HepG2 (cell line): ENCODE measurements at regions not wholly inside any gene's neighbourhood (a gene's known extent, or its start where the extent isn't known, plus 50 kb on each side); places are given as distances from the start of the nearest gene placed in this dataset.

Source experiments
- ATAC-seq: fragments of 200-7000 bp; cut with Tn5 transposase; 3 replicates; pipeline ENCODE4 v1.9.1; 2020; ENCODE audit warnings: mild to moderate bottlenecking, moderate library complexity
- BruUV-seq: library from RNA; stranded (reverse); fragments of 400-500 nt; replicated peaks from 2 replicates; lab custom pipeline; 2021; lab: Mats Ljungman, UMichigan
- CTCF ChIA-PET: fragments of 300-600 bp; formaldehyde crosslinking; extraction: SDS; loops from one replicate; lab custom pipeline; 2021; ENCODE audit warnings: low total read pairs, inconsistent platforms, low intra/inter-chr PET ratio; lab: Yijun Ruan, JAX
- POLR2A ChIA-PET: fragments of 350-600 bp; sonication (Branson Sonifier 250); formaldehyde crosslinking; loops from one replicate; lab custom pipeline; 2020; ENCODE audit warnings: antibody characterized with exemption, inconsistent platforms; lab: Yijun Ruan, JAX
- DNase-seq: peaks from one replicate; pipeline ENCODE4 v3.0.0-alpha.2; 2015; ENCODE audit warnings: low spot score
- FAIRE-seq: peaks from 3 replicates; lab custom pipeline; 2011; peaks lifted over from hg19 to GRCh38; lab: Jason Lieb, UNC
- H2AFZ ChIP-seq: one replicate; pipeline ENCODE4 v1.6.1; 2011; ENCODE audit warnings: low read length, inconsistent platforms
- H3K27ac ChIP-seq: fragments of 300-600 bp; 3 replicates; pipeline ENCODE4 v1.8.0; 2011; ENCODE audit warnings: mixed run types, mild to moderate bottlenecking, mixed read lengths, low read length, inconsistent platforms; ENCODE audit not compliant: insufficient read depth; ENCODE audit errors: extremely low read length
- H3K27me3 ChIP-seq, 2 experiments: fragments of 200-600 bp in 1 of 2; 2 replicates in 1 of 2; 3 replicates in 1 of 2; pipeline versions ENCODE4 v1.6.0 to v1.8.0; 2011; ENCODE audit warnings: low read length in 2 of 2, mild to moderate bottlenecking in 2 of 2, moderate library complexity in 2 of 2, inconsistent platforms in 1 of 2; ENCODE audit not compliant: insufficient read depth in 2 of 2, control insufficient read depth in 1 of 2
- H3K36me3 ChIP-seq, 2 experiments: fragments of 200-600 bp in 1 of 2; replicated peaks in 1 of 2; 2 replicates in 1 of 2; 3 replicates in 1 of 2; pipeline versions ENCODE4 v1.5.1 to v1.8.0; 2011; ENCODE audit warnings: low read length in 2 of 2, inconsistent platforms in 1 of 2; ENCODE audit not compliant: insufficient read depth in 2 of 2, control insufficient read depth in 1 of 2
- H3K4me1 ChIP-seq: 2 replicates; pipeline ENCODE4 v1.5.1; 2012; ENCODE audit warnings: low read length, inconsistent platforms; ENCODE audit not compliant: insufficient read depth
- H3K4me2 ChIP-seq: 2 replicates; pipeline ENCODE4 v1.6.0; 2011; ENCODE audit warnings: low read depth, low read length, inconsistent platforms
- H3K4me3 ChIP-seq, 3 experiments: fragments of 200-600 bp in 1 of 3; sonication (generic), shearing (Covaris generic) in 1 of 3; replicated peaks in 1 of 3; 2 replicates each; pipeline ENCODE4 v1.5.1; 2011 to 2016; ENCODE audit warnings: low read length in 3 of 3, inconsistent platforms in 2 of 3, low read depth in 2 of 3, mild to moderate bottlenecking in 2 of 3, control low read depth in 1 of 3, mixed read lengths in 1 of 3; ENCODE audit not compliant: insufficient read depth in 1 of 3
- H3K79me2 ChIP-seq: one replicate; pipeline ENCODE4 v1.6.1; 2011; ENCODE audit warnings: low read length, inconsistent platforms; ENCODE audit not compliant: insufficient read depth
- H3K9ac ChIP-seq: 2 replicates; pipeline ENCODE4 v1.6.0; 2011; ENCODE audit warnings: mild to moderate bottlenecking, low read depth, low read length, inconsistent platforms; ENCODE audit not compliant: insufficient read depth
- H3K9me3 ChIP-seq: 2 replicates; pipeline ENCODE4 v1.5.1; 2012; ENCODE audit warnings: mild to moderate bottlenecking, low read length
- H4K20me1 ChIP-seq: 2 replicates; pipeline ENCODE4 v1.6.0; 2011; ENCODE audit warnings: inconsistent platforms, mild to moderate bottlenecking, low read length, moderate library complexity; ENCODE audit not compliant: insufficient read depth
- ERF ChIP-seq: IDR thresholded peaks from 2 replicates; pipeline ENCODE4 v1.6.1; 2018; ENCODE audit warnings: missing biosample characterization, missing genetic modification reagents
- FOXC1 ChIP-seq: sonication (generic); formaldehyde crosslinking; IDR thresholded peaks from 2 replicates; pipeline ENCODE4 v1.8.0; 2022; ENCODE audit warnings: mild to moderate bottlenecking, missing genetic modification reagents, borderline replicate concordance
- IRX3 ChIP-seq: sonication (generic); formaldehyde crosslinking; IDR thresholded peaks from 2 replicates; pipeline ENCODE4 v1.8.1; 2023; ENCODE audit warnings: mild to moderate bottlenecking, low read depth, missing genetic modification reagents, borderline replicate concordance
- JUND ChIP-seq: sonication (generic); formaldehyde crosslinking; IDR thresholded peaks from 2 replicates; pipeline ENCODE4 v1.8.0; 2022; ENCODE audit warnings: mild to moderate bottlenecking, missing genetic modification reagents
- KMT2A ChIP-seq: sonication (generic); formaldehyde crosslinking; IDR thresholded peaks from 2 replicates; pipeline ENCODE4 v1.4.0; 2020; ENCODE audit warnings: missing genetic modification reagents
- PAWR ChIP-seq: sonication (generic); formaldehyde crosslinking; IDR thresholded peaks from 2 replicates; pipeline ENCODE4 v1.4.0; 2020; ENCODE audit warnings: missing genetic modification reagents, mild to moderate bottlenecking, borderline replicate concordance
- PHF20 ChIP-seq: sonication (generic); formaldehyde crosslinking; IDR thresholded peaks from 2 replicates; pipeline ENCODE4 v1.5.0; 2020; ENCODE audit warnings: mild to moderate bottlenecking, missing genetic modification reagents
- REPIN1 ChIP-seq: sonication (generic); formaldehyde crosslinking; IDR thresholded peaks from 2 replicates; pipeline ENCODE4 v1.8.0; 2022; ENCODE audit warnings: missing genetic modification reagents, low read depth, mild to moderate bottlenecking, borderline replicate concordance
- ZNF546 ChIP-seq: sonication (generic); formaldehyde crosslinking; conservative IDR thresholded peaks from 2 replicates; pipeline ENCODE4 v1.8.1; 2023; ENCODE audit warnings: mild to moderate bottlenecking, missing genetic modification reagents
- ZNF598 ChIP-seq: sonication (generic); formaldehyde crosslinking; IDR thresholded peaks from 2 replicates; pipeline ENCODE4 v1.5.1; 2020; ENCODE audit warnings: mild to moderate bottlenecking, missing genetic modification reagents, borderline replicate concordance
- ZNF629 ChIP-seq: sonication (generic); formaldehyde crosslinking; conservative IDR thresholded peaks from 2 replicates; pipeline ENCODE4 v1.5.0; 2020; ENCODE audit warnings: missing genetic modification reagents
- ZNF687 ChIP-seq: sonication (generic); formaldehyde crosslinking; IDR thresholded peaks from 2 replicates; pipeline ENCODE4 v1.5.1; 2020; ENCODE audit warnings: mild to moderate bottlenecking, missing genetic modification reagents, moderate library complexity
- ZNF761 ChIP-seq: sonication (generic); formaldehyde crosslinking; conservative IDR thresholded peaks from 2 replicates; pipeline ENCODE4 v1.4.0; 2020; ENCODE audit warnings: mild to moderate bottlenecking, missing genetic modification reagents
- WGBS: methylation state at CpG from one replicate; pipeline ENCODE4 v1.1.6; 2017; ENCODE audit warnings: low lambda C conversion rate; 5-methylcytosine and 5-hydroxymethylcytosine counted together
- in situ Hi-C: cut with HindIII; loops from 2 replicates; pipeline ENCODE4 v1.10.0; 2017; ENCODE audit warnings: low pct_unique_long_range_greater_than_20kb; ENCODE audit not compliant: extremely low pct_ligation_motif_present
- intact Hi-C: fragments of 100-400 bp; cut with micrococcal nuclease; formaldehyde crosslinking; loops from one replicate; pipeline ENCODE4 v1.10.0; 2022; ENCODE audit not compliant: unreplicated experiment
- TF ChIP-seq, protein P1 (sequence below): IDR thresholded peaks from 2 replicates; pipeline ENCODE4 v1.6.1; 2012; ENCODE audit warnings: low read length, improper control_type of control experiment

DNA sequence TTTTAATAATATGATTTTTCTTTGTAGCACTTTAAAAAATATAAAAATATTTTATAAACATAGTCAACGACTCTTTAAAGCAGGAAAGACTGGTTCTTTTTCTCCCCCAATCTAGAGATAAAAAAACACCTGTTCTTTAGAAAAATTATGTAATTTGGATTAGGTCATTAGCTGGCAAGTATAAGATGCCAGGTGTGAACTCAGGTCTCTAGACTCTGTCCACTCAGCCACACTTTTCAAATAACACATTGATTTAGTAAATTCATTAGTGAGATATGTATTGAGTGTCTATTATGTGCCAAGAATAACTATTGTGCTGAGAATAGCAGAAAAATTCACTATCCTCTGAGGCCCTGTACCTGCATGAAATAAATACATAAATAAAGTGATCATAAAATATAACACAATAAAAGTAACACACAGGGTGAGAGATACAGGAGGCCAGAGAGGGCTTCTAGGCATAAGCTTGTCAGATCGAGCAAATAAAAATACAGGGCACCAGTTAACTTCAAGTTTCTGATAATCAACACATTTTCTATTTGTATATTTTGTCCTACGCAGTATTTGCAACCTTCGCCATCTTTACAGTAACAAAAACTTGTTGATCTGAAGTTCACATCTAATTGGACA lies 867.1 kb upstream of the GBE1 start:
- no peak overlapping the region for H3K9ac ChIP-seq
- no peaks in the 10 kb centered on the region for H3K36me3 ChIP-seq
- intact Hi-C loops (no loop called here), in situ Hi-C loops (no loop called here)
- H3K79me2 ChIP-seq = no peaks in the 10 kb centered on the region
- H3K4me2 ChIP-seq = no peak overlapping the region
- FAIRE-seq (no peak), ATAC-seq (no peak), DNase-seq (no peak)
- no peak overlapping the region for H3K27ac ChIP-seq
- TF ChIP-seq ZNF687 (no peak), KMT2A (CRISPR knock-in tag) (no peak), ERF (no peak), PAWR (CRISPR knock-in tag) (no peak), JUND (CRISPR knock-in tag) (no peak), ZNF546 (CRISPR knock-in tag) (no peak), ZNF761 (CRISPR knock-in tag) (no peak), PHF20 (CRISPR knock-in tag) (no peak), IRX3 (CRISPR knock-in tag) (no peak), ZNF629 (CRISPR knock-in tag) (no peak), FOXC1 (no peak), ZNF598 (CRISPR knock-in tag) (no peak), REPIN1 (CRISPR knock-in tag) (no peak)
- TF ChIP-seq, protein P1, sequence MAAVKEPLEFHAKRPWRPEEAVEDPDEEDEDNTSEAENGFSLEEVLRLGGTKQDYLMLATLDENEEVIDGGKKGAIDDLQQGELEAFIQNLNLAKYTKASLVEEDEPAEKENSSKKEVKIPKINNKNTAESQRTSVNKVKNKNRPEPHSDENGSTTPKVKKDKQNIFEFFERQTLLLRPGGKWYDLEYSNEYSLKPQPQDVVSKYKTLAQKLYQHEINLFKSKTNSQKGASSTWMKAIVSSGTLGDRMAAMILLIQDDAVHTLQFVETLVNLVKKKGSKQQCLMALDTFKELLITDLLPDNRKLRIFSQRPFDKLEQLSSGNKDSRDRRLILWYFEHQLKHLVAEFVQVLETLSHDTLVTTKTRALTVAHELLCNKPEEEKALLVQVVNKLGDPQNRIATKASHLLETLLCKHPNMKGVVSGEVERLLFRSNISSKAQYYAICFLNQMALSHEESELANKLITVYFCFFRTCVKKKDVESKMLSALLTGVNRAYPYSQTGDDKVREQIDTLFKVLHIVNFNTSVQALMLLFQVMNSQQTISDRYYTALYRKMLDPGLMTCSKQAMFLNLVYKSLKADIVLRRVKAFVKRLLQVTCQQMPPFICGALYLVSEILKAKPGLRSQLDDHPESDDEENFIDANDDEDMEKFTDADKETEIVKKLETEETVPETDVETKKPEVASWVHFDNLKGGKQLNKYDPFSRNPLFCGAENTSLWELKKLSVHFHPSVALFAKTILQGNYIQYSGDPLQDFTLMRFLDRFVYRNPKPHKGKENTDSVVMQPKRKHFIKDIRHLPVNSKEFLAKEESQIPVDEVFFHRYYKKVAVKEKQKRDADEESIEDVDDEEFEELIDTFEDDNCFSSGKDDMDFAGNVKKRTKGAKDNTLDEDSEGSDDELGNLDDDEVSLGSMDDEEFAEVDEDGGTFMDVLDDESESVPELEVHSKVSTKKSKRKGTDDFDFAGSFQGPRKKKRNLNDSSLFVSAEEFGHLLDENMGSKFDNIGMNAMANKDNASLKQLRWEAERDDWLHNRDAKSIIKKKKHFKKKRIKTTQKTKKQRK = no peak
- ChIA-PET CTCF (no interaction called here), POLR2A (no interaction called here)
- WGBS = 40% methylated on average over 4 of the region's 4 CpGs
- no peaks in the 10 kb centered on the region for H3K27me3 ChIP-seq
- H4K20me1 ChIP-seq = no peaks in the 10 kb centered on the region
- no peak overlapping the region for H2AFZ ChIP-seq
- peaks cover 11% of the 10 kb centered on the region for H3K4me1 ChIP-seq
- BruUV-seq = no TSS peak
- H3K4me3 ChIP-seq = no peak overlapping the region
- H3K9me3 ChIP-seq = no peaks in the 10 kb centered on the region
